Caco-2 (cell line): ENCODE measurements at regions not wholly inside any gene's neighbourhood (a gene's known extent, or its start where the extent isn't known, plus 50 kb on each side); places are given as distances from the start of the nearest gene placed in this dataset.

ENCODE experiments used
- BruUV-seq: library from RNA; stranded (reverse); fragments of 400-500 nt; replicated peaks from 2 replicates; lab custom pipeline; 2021; lab: Mats Ljungman, UMichigan
- CTCF ChIA-PET: fragments of 300-600 bp; sonication (Branson Sonifier 250); formaldehyde crosslinking; loops from one replicate; lab custom pipeline; 2022; ENCODE audit warnings: antibody characterized with exemption; lab: Charles Lee
- POLR2A ChIA-PET: fragments of 300-600 bp; sonication (Branson Sonifier 250); formaldehyde crosslinking; loops from one replicate; lab custom pipeline; 2022; ENCODE audit warnings: antibody characterized with exemption; lab: Charles Lee
- DNase-seq, 2 experiments: peaks; one replicate each; pipeline versions ENCODE4 v3.0.0 to v3.0.0-alpha.2; 2020 to 2022
- H3K27me3 ChIP-seq: replicated peaks from 2 replicates; pipeline ENCODE4 v1.6.0; 2011; ENCODE audit warnings: low read length; ENCODE audit not compliant: control insufficient read depth, insufficient read depth
- H3K36me3 ChIP-seq: 2 replicates; pipeline ENCODE4 v1.5.1; 2011; ENCODE audit warnings: low read length; ENCODE audit not compliant: control insufficient read depth, insufficient read depth
- H3K4me1 ChIP-seq: fragments of 250-450 bp; sonication (Bioruptor Pico); 2 replicates; pipeline ENCODE4 v1.5.1; 2020; ENCODE audit warnings: mild to moderate bottlenecking
- H3K4me3 ChIP-seq: 2 replicates; pipeline ENCODE4 v1.5.1; 2011; ENCODE audit warnings: low read depth, mild to moderate bottlenecking, control low read depth, low read length
- H3K9me3 ChIP-seq: fragments of 250-450 bp; sonication (Bioruptor Pico); 2 replicates; pipeline ENCODE4 v1.5.1; 2020; ENCODE audit warnings: mild to moderate bottlenecking, moderate library complexity
- H3K27ac Mint-ChIP-seq: one replicate; pipeline ENCODE4 v1.8.0; 2022; ENCODE audit warnings: mixed read lengths; ENCODE audit not compliant: unreplicated experiment
- H3K27me3 Mint-ChIP-seq: one replicate; pipeline ENCODE4 v1.8.0; 2022; ENCODE audit warnings: mixed read lengths; ENCODE audit not compliant: insufficient read depth, unreplicated experiment
- H3K36me3 Mint-ChIP-seq: one replicate; pipeline ENCODE4 v1.8.0; 2022; ENCODE audit warnings: mild to moderate bottlenecking, mixed read lengths; ENCODE audit not compliant: insufficient read depth, unreplicated experiment
- H3K4me1 Mint-ChIP-seq: one replicate; pipeline ENCODE4 v1.8.0; 2022; ENCODE audit warnings: low read depth, mixed read lengths; ENCODE audit not compliant: unreplicated experiment
- H3K4me3 Mint-ChIP-seq: one replicate; pipeline ENCODE4 v1.8.0; 2022; ENCODE audit warnings: mild to moderate bottlenecking, moderate library complexity, mixed read lengths; ENCODE audit not compliant: unreplicated experiment
- H3K9me3 Mint-ChIP-seq: one replicate; pipeline ENCODE4 v1.8.0; 2022; ENCODE audit warnings: mixed read lengths; ENCODE audit not compliant: unreplicated experiment
- intact Hi-C: fragments of 100-400 bp; cut with micrococcal nuclease; formaldehyde crosslinking; loops from one replicate; pipeline ENCODE4 v1.10.0; 2022; ENCODE audit not compliant: unreplicated experiment
- TF ChIP-seq, protein P1 (sequence below), 2 experiments: fragments of 200-600 bp in 1 of 2; IDR thresholded peaks; 1 replicate in 1 of 2; 2 replicates in 1 of 2; pipeline versions ENCODE4 v1.5.1 to v1.8.0; 2011 to 2022; ENCODE audit warnings: antibody characterized with exemption in 1 of 2, control low read depth in 1 of 2, inconsistent platforms in 1 of 2, low read depth in 1 of 2, low read length in 1 of 2, mild to moderate bottlenecking in 1 of 2, moderate library complexity in 1 of 2; ENCODE audit not compliant: insufficient read depth in 1 of 2, severe bottlenecking in 1 of 2, unreplicated experiment in 1 of 2

DNA sequence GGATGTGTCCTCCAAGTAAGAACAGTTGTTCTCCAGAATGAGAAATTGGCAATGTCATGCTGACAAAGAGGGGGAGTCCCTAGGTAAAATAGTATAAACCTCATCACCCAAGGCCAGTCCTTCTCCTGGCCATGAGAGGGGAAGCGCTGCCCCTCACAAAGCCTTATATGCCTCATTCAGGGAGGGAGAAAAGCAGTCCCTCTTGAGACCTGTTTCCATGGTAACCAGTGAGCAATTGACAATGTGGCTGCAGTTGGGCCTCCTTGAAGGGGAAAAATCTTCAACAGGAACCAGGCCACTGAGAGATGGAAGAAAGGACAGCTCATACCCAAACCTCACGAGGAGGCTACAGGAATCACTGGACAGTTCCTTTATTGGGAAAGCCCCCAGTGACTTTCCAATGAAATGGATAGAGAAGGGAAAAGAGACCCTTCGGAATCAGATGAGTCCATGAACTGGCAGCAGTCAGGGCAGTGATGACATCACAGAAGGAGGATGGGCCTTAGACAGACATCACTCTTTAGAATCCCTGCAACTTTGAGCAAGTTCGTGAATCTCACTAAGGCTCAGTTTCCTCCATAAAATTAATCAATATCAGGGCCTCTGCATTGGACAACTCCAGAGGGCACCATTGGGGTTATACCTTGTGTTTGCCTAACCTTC is 275.7 kb downstream of the TOX3 start:
- H3K27me3 ChIP-seq: no peaks in the 10 kb centered on the region
- no peak overlapping the region for H3K4me3 ChIP-seq
- no peak for DNase-seq
- H3K4me1 ChIP-seq: no peaks in the 10 kb centered on the region
- Mint-ChIP-seq H3K9me3 (no peaks in the 10 kb centered on the region), H3K36me3 (peaks cover 5% of the 10 kb centered on the region), H3K4me3 (no peak overlapping the region), H3K27ac (no peak overlapping the region), H3K27me3 (peaks cover 2% of the 10 kb centered on the region), H3K4me1 (no peaks in the 10 kb centered on the region)
- CTCF ChIA-PET: no interaction called here
- POLR2A ChIA-PET: no interaction called here
- BruUV-seq: no TSS peak
- intact Hi-C loops: no loop called here
- H3K9me3 ChIP-seq: no peaks in the 10 kb centered on the region
- H3K36me3 ChIP-seq: no peaks in the 10 kb centered on the region
- TF ChIP-seq, protein P1, sequence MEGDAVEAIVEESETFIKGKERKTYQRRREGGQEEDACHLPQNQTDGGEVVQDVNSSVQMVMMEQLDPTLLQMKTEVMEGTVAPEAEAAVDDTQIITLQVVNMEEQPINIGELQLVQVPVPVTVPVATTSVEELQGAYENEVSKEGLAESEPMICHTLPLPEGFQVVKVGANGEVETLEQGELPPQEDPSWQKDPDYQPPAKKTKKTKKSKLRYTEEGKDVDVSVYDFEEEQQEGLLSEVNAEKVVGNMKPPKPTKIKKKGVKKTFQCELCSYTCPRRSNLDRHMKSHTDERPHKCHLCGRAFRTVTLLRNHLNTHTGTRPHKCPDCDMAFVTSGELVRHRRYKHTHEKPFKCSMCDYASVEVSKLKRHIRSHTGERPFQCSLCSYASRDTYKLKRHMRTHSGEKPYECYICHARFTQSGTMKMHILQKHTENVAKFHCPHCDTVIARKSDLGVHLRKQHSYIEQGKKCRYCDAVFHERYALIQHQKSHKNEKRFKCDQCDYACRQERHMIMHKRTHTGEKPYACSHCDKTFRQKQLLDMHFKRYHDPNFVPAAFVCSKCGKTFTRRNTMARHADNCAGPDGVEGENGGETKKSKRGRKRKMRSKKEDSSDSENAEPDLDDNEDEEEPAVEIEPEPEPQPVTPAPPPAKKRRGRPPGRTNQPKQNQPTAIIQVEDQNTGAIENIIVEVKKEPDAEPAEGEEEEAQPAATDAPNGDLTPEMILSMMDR (IDR thresholded peaks at IDR 0.05; ENCODE audit: insufficient read depth in 1 of 2, low read depth in 1 of 2, low read length in 1 of 2, severe bottlenecking in 1 of 2, unreplicated experiment in 1 of 2): no peak

DNA sequence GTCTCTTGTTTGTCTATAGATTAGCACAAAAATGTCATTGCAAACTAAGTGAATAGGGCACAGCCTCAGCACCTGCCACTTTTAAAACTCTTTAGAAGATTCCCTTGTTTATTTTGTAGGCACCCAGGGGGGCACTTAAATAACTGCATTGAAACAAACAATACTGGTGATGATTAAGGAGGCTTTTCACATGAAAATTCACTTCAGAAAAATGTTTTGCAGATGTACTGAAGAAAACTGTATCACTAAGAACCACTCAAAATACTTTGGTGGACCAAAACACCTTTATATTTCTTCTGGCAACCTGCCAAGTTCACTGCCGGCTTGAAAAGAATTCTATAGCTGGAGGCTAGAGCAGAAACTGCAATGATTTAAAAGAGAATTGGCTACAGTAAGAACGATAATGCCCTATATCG is 281.5 kb downstream of the TOX3 start:
- Histone ChIP-seq H3K36me3 (no peaks in the 10 kb centered on the region), H3K27me3 (no peaks in the 10 kb centered on the region), H3K9me3 (no peaks in the 10 kb centered on the region), H3K4me3 (no peak overlapping the region), H3K4me1 (no peaks in the 10 kb centered on the region)
- Mint-ChIP-seq H3K36me3 (peaks cover 5% of the 10 kb centered on the region), H3K9me3 (no peaks in the 10 kb centered on the region), H3K27me3 (no peaks in the 10 kb centered on the region), H3K4me3 (no peak overlapping the region), H3K4me1 (no peaks in the 10 kb centered on the region), H3K27ac (no peak overlapping the region)
- BruUV-seq: no TSS peak
- DNase-seq: peak in 1 of 2 experiments; percentile 5
- ChIA-PET CTCF (no interaction called here), POLR2A (interaction anchor here (0.6 kb wide), 1 partner anchor 349 kb away, joined by 4 read pairs; no protein-coding TSS in a partner anchor)
- intact Hi-C loops: no loop called here
- TF ChIP-seq, protein P1 (IDR thresholded peaks at IDR 0.05; ENCODE audit: insufficient read depth in 1 of 2, low read depth in 1 of 2, low read length in 1 of 2, severe bottlenecking in 1 of 2, unreplicated experiment in 1 of 2): no peak

GRCh38 chr16:52257534-52257933 is 289.4 kb downstream of the TOX3 start:
- H3K36me3 Mint-ChIP-seq: no peaks in the 10 kb centered on the region
- H3K9me3 Mint-ChIP-seq: no peaks in the 10 kb centered on the region
- Histone ChIP-seq H3K4me3 (no peak overlapping the region), H3K4me1 (peaks cover 12% of the 10 kb centered on the region), H3K9me3 (no peaks in the 10 kb centered on the region), H3K36me3 (no peaks in the 10 kb centered on the region), H3K27me3 (no peaks in the 10 kb centered on the region)
- no peaks in the 10 kb centered on the region for H3K27me3 Mint-ChIP-seq
- peaks cover 9% of the 10 kb centered on the region for H3K4me1 Mint-ChIP-seq
- H3K4me3 Mint-ChIP-seq: no peak overlapping the region
- H3K27ac Mint-ChIP-seq: no peak overlapping the region
- no peak for DNase-seq
- no TSS peak for BruUV-seq
- ChIA-PET CTCF (no interaction called here), POLR2A (no interaction called here)
- TF ChIP-seq, protein P1 (IDR thresholded peaks at IDR 0.05; ENCODE audit: insufficient read depth in 1 of 2, low read depth in 1 of 2, low read length in 1 of 2, severe bottlenecking in 1 of 2, unreplicated experiment in 1 of 2): no peak
- intact Hi-C loops: no loop called here
